ENCODE measurements at regions not wholly inside any gene's neighbourhood (a gene's known extent, or its start where the extent isn't known, plus 50 kb on each side); places are given as distances from the start of the nearest gene placed in this dataset.

GRCh38 chr5:6108981-6109825 lies 269.1 kb downstream of the MED10 start:
- no peak for TF ChIP-seq CTCF (IDR thresholded peaks at IDR 0.05; ENCODE audit: insufficient read depth, low read length)
- no peak for TF ChIP-seq SPI1 (IDR thresholded peaks at IDR 0.05; ENCODE audit: borderline replicate concordance, low read depth)
- TF ChIP-seq POLR2AphosphoS5 (IDR thresholded peaks at IDR 0.05; ENCODE audit: low read depth), result no peak
- TF ChIP-seq REST (IDR thresholded peaks at IDR 0.05; ENCODE audit: insufficient replicate concordance, low read depth), result no peak
- no peak for TF ChIP-seq GABPA (IDR thresholded peaks at IDR 0.05; ENCODE audit: low read depth)

Measured in HL-60 (cell line).